22Rv1 (cell line): ENCODE measurements at regions not wholly inside any gene's neighbourhood (a gene's known extent, or its start where the extent isn't known, plus 50 kb on each side); places are given as distances from the start of the nearest gene placed in this dataset.

Experiments used
- H3K27ac ChIP-seq: fragments of 450-650 bp; 2 replicates; pipeline ENCODE4 v1.5.1; 2017
- CTCF ChIP-seq: fragments of 450-650 bp; IDR thresholded peaks from 2 replicates; pipeline ENCODE4 v1.5.1; 2017; ENCODE audit warnings: mild to moderate bottlenecking
- ZFX ChIP-seq: fragments of 450-650 bp; IDR thresholded peaks from 2 replicates; pipeline ENCODE4 v1.6.1; 2017; ENCODE audit warnings: antibody characterized with exemption, borderline replicate concordance

- no peak overlapping the region for H3K27ac ChIP-seq
- TF ChIP-seq ZFX = no peak
- TF ChIP-seq CTCF = no peak
Observed at GRCh38 chr15:96410175-96411055, 79.9 kb downstream of the NR2F2 start.

GRCh38 chr15:96411056-96412031 is 80.8 kb downstream of the NR2F2 start:
- TF ChIP-seq ZFX (no peak), CTCF (no peak)
- no peak overlapping the region for H3K27ac ChIP-seq

- no peak for TF ChIP-seq CTCF
- H3K27ac ChIP-seq = no peak overlapping the region
Observed at GRCh38 chr15:96412045-96412905, 81.8 kb downstream of the NR2F2 start.

GRCh38 chr15:96412906-96413231 is 82.4 kb downstream of the NR2F2 start:
- H3K27ac ChIP-seq = no peak overlapping the region
- no peak for TF ChIP-seq CTCF
- no peak for TF ChIP-seq ZFX

GRCh38 chr15:96413657-96414056 is 83.2 kb downstream of the NR2F2 start:
- TF ChIP-seq ZFX = no peak
- no peak for TF ChIP-seq CTCF
- no peak overlapping the region for H3K27ac ChIP-seq

GRCh38 chr15:96414875-96415274 is 84.4 kb downstream of the NR2F2 start:
- no peak overlapping the region for H3K27ac ChIP-seq
- TF ChIP-seq CTCF = no peak
- TF ChIP-seq ZFX = no peak
